T-helper 2 cell (primary cell): ENCODE measurements at regions not wholly inside any gene's neighbourhood (a gene's known extent, or its start where the extent isn't known, plus 50 kb on each side); places are given as distances from the start of the nearest gene placed in this dataset.
"Not testable (repeated sequence)": the region's sequence is repeated elsewhere in the genome, so short reads cannot be mapped to it uniquely, and the experiment has no call there.

Source experiments
- DNase-seq, 5 experiments: peaks; one replicate each; pipeline versions ENCODE4 v3.0.0 to v3.0.0-alpha.2; 2012 to 2022

- not testable (repeated sequence) for DNase-seq
Observed at GRCh38 chrY:26167332-26167731, 545.4 kb downstream of the CDY1 start.

- DNase-seq, result not testable (repeated sequence)
Observed at GRCh38 chrY:26179326-26179725, 557.4 kb downstream of the CDY1 start.

- not testable (repeated sequence) for DNase-seq
Observed at GRCh38 chrY:26224974-26225373, 603.1 kb downstream of the CDY1 start.

- DNase-seq, result not testable (repeated sequence)
Observed at GRCh38 chrY:26225468-26225867, 603.6 kb downstream of the CDY1 start.

- DNase-seq, result not testable (repeated sequence)
Observed at GRCh38 chrY:26240944-26241343, 619.0 kb downstream of the CDY1 start.

GRCh38 chrY:26254262-26254661 is 632.3 kb downstream of the CDY1 start:
- not testable (repeated sequence) for DNase-seq

- not testable (repeated sequence) for DNase-seq
Observed at GRCh38 chrY:26265449-26265848, 643.5 kb downstream of the CDY1 start.

- not testable (repeated sequence) for DNase-seq
Observed at GRCh38 chrY:26268421-26268820, 646.5 kb downstream of the CDY1 start.

- not testable (repeated sequence) for DNase-seq
Observed at GRCh38 chrY:26268934-26269333, 647.0 kb downstream of the CDY1 start.

- not testable (repeated sequence) for DNase-seq
Observed at GRCh38 chrY:26273089-26273488, 651.2 kb downstream of the CDY1 start.

- DNase-seq, result not testable (repeated sequence)
Observed at GRCh38 chrY:26306046-26306445, 684.1 kb downstream of the CDY1 start.

- DNase-seq, result not testable (repeated sequence)
Observed at GRCh38 chrY:26306630-26307385, 684.9 kb downstream of the CDY1 start.

- DNase-seq, result not testable (repeated sequence)
Observed at GRCh38 chrY:26308308-26308707, 686.4 kb downstream of the CDY1 start.

- peak in 1 of 5 experiments; percentile 8 for DNase-seq
Observed at GRCh38 chrY:26315065-26315464, 693.1 kb downstream of the CDY1 start.

- DNase-seq, result not testable (repeated sequence)
Observed at GRCh38 chrY:26319488-26320202, 697.7 kb downstream of the CDY1 start.

GRCh38 chrY:26322756-26323155 is 700.8 kb downstream of the CDY1 start:
- not testable (repeated sequence) for DNase-seq

- not testable (repeated sequence) for DNase-seq
Observed at GRCh38 chrY:26352931-26353330, 731.0 kb downstream of the CDY1 start.

GRCh38 chrY:26354191-26354590 is 732.3 kb downstream of the CDY1 start:
- no peak for DNase-seq

- DNase-seq, result not testable (repeated sequence)
Observed at GRCh38 chrY:26359869-26360268, 738.0 kb downstream of the CDY1 start.

GRCh38 chrY:26360472-26360871 is 738.6 kb downstream of the CDY1 start:
- DNase-seq, result not testable (repeated sequence)

- not testable (repeated sequence) for DNase-seq
Observed at GRCh38 chrY:26363442-26363841, 741.5 kb downstream of the CDY1 start.

- DNase-seq, result not testable (repeated sequence)
Observed at GRCh38 chrY:26366091-26366490, 744.2 kb downstream of the CDY1 start.

- DNase-seq, result not testable (repeated sequence)
Observed at GRCh38 chrY:26372480-26372879, 750.6 kb downstream of the CDY1 start.
